K562 (cell line): ENCODE measurements at regions not wholly inside any gene's neighbourhood (a gene's known extent, or its start where the extent isn't known, plus 50 kb on each side); places are given as distances from the start of the nearest gene placed in this dataset.

Experiments
- ATAC-seq: fragments of 200-7000 bp; cut with Tn5 transposase; 3 replicates; pipeline ENCODE4 v1.9.1; 2020; ENCODE audit warnings: moderate library complexity
- BruUV-seq: library from RNA; stranded (reverse); fragments of 400-500 nt; replicated peaks from 2 replicates; lab custom pipeline; 2021; lab: Mats Ljungman, UMichigan
- CTCF ChIA-PET: fragments of 300-600 bp; formaldehyde crosslinking; extraction: SDS; loops from one replicate; lab custom pipeline; 2021; ENCODE audit warnings: low intra/inter-chr PET ratio; lab: Yijun Ruan, JAX
- POLR2A ChIA-PET: fragments of 300-600, 350-650 bp; sonication (Branson Sonifier 250); formaldehyde crosslinking; extraction: SDS; loops from one replicate; lab custom pipeline; 2021; ENCODE audit warnings: antibody characterized with exemption, inconsistent platforms; lab: Yijun Ruan, JAX
- DNase-seq, 4 experiments: peaks; one replicate each; pipeline versions ENCODE4 v3.0.0 to v3.0.0-alpha.2; 2011 to 2018; ENCODE audit warnings: low spot score in 3 of 4, mixed read lengths in 3 of 4; ENCODE audit errors: extremely low read depth in 1 of 4
- FAIRE-seq: peaks from 2 replicates; lab custom pipeline; 2011; peaks lifted over from hg19 to GRCh38; lab: Jason Lieb, UNC
- H2AFZ ChIP-seq: 2 replicates; pipeline ENCODE4 v1.6.0; 2011; ENCODE audit warnings: low read depth, low read length, control low read depth, inconsistent platforms
- H3K27ac ChIP-seq: fragments of 200-600 bp; 3 replicates; pipeline ENCODE4 v1.8.0; 2011; ENCODE audit warnings: low read depth, mild to moderate bottlenecking, control low read depth, inconsistent platforms, low read length, moderate library complexity, mixed read lengths; ENCODE audit errors: extremely low read depth
- H3K27me3 ChIP-seq, 2 experiments: fragments of 300-600 bp in 1 of 2; 2 replicates in 1 of 2; 3 replicates in 1 of 2; pipeline versions ENCODE4 v1.6.0 to v1.8.0; 2011; ENCODE audit warnings: inconsistent platforms in 2 of 2, low read length in 2 of 2, mild to moderate bottlenecking in 1 of 2, mixed read lengths in 1 of 2, moderate library complexity in 1 of 2; ENCODE audit not compliant: control insufficient read depth in 2 of 2, insufficient read depth in 2 of 2
- H3K36me3 ChIP-seq: fragments of 300-600 bp; 3 replicates; pipeline ENCODE4 v1.8.0; 2011; ENCODE audit warnings: mild to moderate bottlenecking, low read length, inconsistent platforms; ENCODE audit not compliant: control insufficient read depth, insufficient read depth
- H3K4me1 ChIP-seq, 2 experiments: fragments of 200-600 bp in 1 of 2; replicated peaks in 1 of 2; 2 replicates in 1 of 2; 3 replicates in 1 of 2; pipeline versions ENCODE4 v1.5.1 to v1.8.0; 2011; ENCODE audit warnings: inconsistent platforms in 2 of 2, low read length in 2 of 2, mild to moderate bottlenecking in 1 of 2, mixed read lengths in 1 of 2, moderate library complexity in 1 of 2; ENCODE audit not compliant: control insufficient read depth in 2 of 2, insufficient read depth in 2 of 2
- H3K4me2 ChIP-seq: 2 replicates; pipeline ENCODE4 v1.6.1; 2011; ENCODE audit warnings: low read length, control low read depth, inconsistent platforms, mixed read lengths; ENCODE audit not compliant: insufficient read depth
- H3K4me3 ChIP-seq: fragments of 200-600 bp; sonication (generic), shearing (Covaris generic); 2 replicates; pipeline ENCODE4 v1.5.1; 2016; ENCODE audit warnings: control low read depth, inconsistent platforms
- H3K79me2 ChIP-seq: fragments of 200-600 bp; 3 replicates; pipeline ENCODE4 v1.8.0; 2011; ENCODE audit warnings: low read length, inconsistent platforms; ENCODE audit not compliant: control insufficient read depth, insufficient read depth
- H3K9ac ChIP-seq, 2 experiments: 2 replicates each; pipeline versions ENCODE4 v1.6.0 to v1.6.1; 2011; ENCODE audit warnings: low read depth in 2 of 2, low read length in 2 of 2, control low read depth in 1 of 2, inconsistent platforms in 1 of 2, mild to moderate bottlenecking in 1 of 2, mixed read lengths in 1 of 2; ENCODE audit not compliant: insufficient read depth in 1 of 2
- H3K9me1 ChIP-seq: one replicate; pipeline ENCODE4 v1.6.0; 2011; ENCODE audit warnings: inconsistent platforms, mild to moderate bottlenecking, low read length, moderate library complexity; ENCODE audit not compliant: control insufficient read depth, insufficient read depth
- H3K9me3 ChIP-seq: replicated peaks from 2 replicates; pipeline ENCODE4 v1.5.1; 2011; ENCODE audit warnings: low read depth, low read length, inconsistent platforms; ENCODE audit not compliant: control insufficient read depth, insufficient read depth
- H4K20me1 ChIP-seq: replicated peaks from 2 replicates; pipeline ENCODE4 v1.6.1; 2011; ENCODE audit warnings: low read length, inconsistent platforms, mixed read lengths; ENCODE audit not compliant: control insufficient read depth, insufficient read depth
- E2F3 ChIP-seq: fragments of 250-450 bp; sonication (Bioruptor Pico); IDR thresholded peaks from 2 replicates; pipeline ENCODE4 v1.4.0; 2020; ENCODE audit warnings: mild to moderate bottlenecking
- ESRRB ChIP-seq: fragments of 250-450 bp; sonication (Bioruptor Pico); IDR thresholded peaks from 2 replicates; pipeline ENCODE4 v1.5.0; 2020; ENCODE audit warnings: mild to moderate bottlenecking, moderate library complexity, borderline replicate concordance
- FOXJ3 ChIP-seq: sonication (generic); formaldehyde crosslinking; IDR thresholded peaks from 2 replicates; pipeline ENCODE4 v1.4.0; 2020; ENCODE audit warnings: mild to moderate bottlenecking, missing genetic modification reagents
- HLTF ChIP-seq: fragments of 450-650 bp; IDR thresholded peaks from 2 replicates; pipeline ENCODE4 v1.6.1; 2016
- LEF1 ChIP-seq: fragments of 450-650 bp; IDR thresholded peaks from 2 replicates; pipeline ENCODE4 v1.6.1; 2016; ENCODE audit warnings: mild to moderate bottlenecking
- MAFF ChIP-seq: IDR thresholded peaks from 2 replicates; pipeline ENCODE4 v1.6.1; 2012; ENCODE audit warnings: low read length, improper control_type of control experiment
- NFE2L1 ChIP-seq: fragments of 450-650 bp; IDR thresholded peaks from 2 replicates; pipeline ENCODE4 v1.6.1; 2016; ENCODE audit warnings: missing genetic modification characterization, low read depth, mild to moderate bottlenecking, missing compliant biosample characterization, moderate library complexity, borderline replicate concordance
- POU5F1 ChIP-seq: fragments of 150-350 bp; IDR thresholded peaks from 2 replicates; pipeline ENCODE4 v1.6.1; 2014; ENCODE audit warnings: borderline replicate concordance, low read length, low read depth, mild to moderate bottlenecking; ENCODE audit not compliant: partially characterized antibody
- RAD21 ChIP-seq, 2 experiments: fragments of 250-450 bp in 1 of 2; fragments of 450-650 bp in 1 of 2; sonication (Bioruptor Pico) in 1 of 2; formaldehyde crosslinking in 1 of 2; IDR thresholded peaks in 1 of 2; conservative IDR thresholded peaks in 1 of 2; 2 replicates each; pipeline versions ENCODE4 v1.4.0 to v1.8.0; 2020 to 2022; ENCODE audit warnings: mild to moderate bottlenecking in 2 of 2, moderate library complexity in 1 of 2
- ZNF584 ChIP-seq: fragments of 200-800 bp; sonication (Bioruptor generic); IDR thresholded peaks from 2 replicates; pipeline ENCODE4 v1.6.1; 2016; ENCODE audit warnings: low read depth, mild to moderate bottlenecking, missing genetic modification characterization, missing compliant biosample characterization
- ZNF592 ChIP-seq: fragments of 450-650 bp; IDR thresholded peaks from 2 replicates; pipeline ENCODE4 v1.6.1; 2017; ENCODE audit warnings: antibody characterized with exemption, mild to moderate bottlenecking
- WGBS: fragments of 100-300 bp; shearing (Covaris generic); methylation state at CpG from one replicate; pipeline ENCODE4 v1.1.6; 2016; ENCODE audit warnings: low coverage, mixed read lengths; ENCODE audit not compliant: insufficient coverage; ENCODE audit errors: missing lambda C conversion rate; 5-methylcytosine and 5-hydroxymethylcytosine counted together
- in situ Hi-C: fragments of 300-500 bp; cut with MboI; formaldehyde crosslinking; loops from 4 replicates; pipeline ENCODE4 v1.15.0; 2018; ENCODE audit warnings: inconsistent platforms, mixed read lengths
- intact Hi-C: fragments of 100-400 bp; cut with micrococcal nuclease; formaldehyde crosslinking; loops from 2 replicates; pipeline ENCODE4 v1.14.2; 2022

GRCh38 chr14:86532219-86532618 is 1002.3 kb downstream of the FLRT2 start (continued):
- no peak for TF ChIP-seq ZNF592
- TF ChIP-seq HLTF: no peak

- FAIRE-seq: no peak
- POLR2A ChIA-PET: no interaction called here
- TF ChIP-seq MAFF (no peak), E2F3 (CRISPR knock-in tag) (no peak), ZNF584 (CRISPR knock-in tag) (no peak), FOXJ3 (CRISPR knock-in tag) (no peak), ESRRB (CRISPR knock-in tag) (no peak), NFE2L1 (tag) (no peak), RAD21 (CRISPR knock-in tag; conservative IDR thresholded peaks at IDR 0.05 in 1 of 2, IDR thresholded peaks at IDR 0.05 in 1 of 2) (no peak), LEF1 (no peak), POU5F1 (no peak)
Observed at GRCh38 chr14:86530457-86530856, 1000.5 kb downstream of the FLRT2 start.

More at GRCh38 chr14:86530457-86530856, 1000.5 kb downstream of the FLRT2 start:
- DNase-seq: no peak
- H3K4me3 ChIP-seq: no peak overlapping the region
- no peaks in the 10 kb centered on the region for H3K9me3 ChIP-seq
- H3K4me2 ChIP-seq: no peak overlapping the region
- no peak overlapping the region for H3K9ac ChIP-seq
- in situ Hi-C loops (no loop called here), intact Hi-C loops (no loop called here)
- H3K4me1 ChIP-seq: no peaks in the 10 kb centered on the region
- H3K79me2 ChIP-seq: no peaks in the 10 kb centered on the region
- no peak overlapping the region for H3K27ac ChIP-seq
- ATAC-seq: no peak
- H3K36me3 ChIP-seq: no peaks in the 10 kb centered on the region
- H3K27me3 ChIP-seq: no peaks in the 10 kb centered on the region
- H4K20me1 ChIP-seq: no peaks in the 10 kb centered on the region
- 7% methylated on average over 4 of the region's 4 CpGs for WGBS
- no peaks in the 10 kb centered on the region for H3K9me1 ChIP-seq
- H2AFZ ChIP-seq: no peak overlapping the region
- CTCF ChIA-PET: no interaction called here
- no TSS peak for BruUV-seq
